ENCODE measurements at regions not wholly inside any gene's neighbourhood (a gene's known extent, or its start where the extent isn't known, plus 50 kb on each side); places are given as distances from the start of the nearest gene placed in this dataset.

GRCh38 chr7:81611040-81611439 is 158.8 kb downstream of the HGF start:
- H3K4me3 ChIP-seq (ENCODE audit: low read length, poor library complexity, severe bottlenecking) = no peak overlapping the region
- H3K4me2 ChIP-seq (ENCODE audit: low read depth, low read length, poor library complexity, severe bottlenecking) = no peak overlapping the region
- no peaks in the 10 kb centered on the region for H3K9me2 ChIP-seq (replicated peaks; ENCODE audit: low read depth, low read length)
- H3K36me3 ChIP-seq (ENCODE audit: insufficient read depth, low read length) = no peaks in the 10 kb centered on the region
- H3K27me3 ChIP-seq (ENCODE audit: insufficient read depth, low read length, poor library complexity, severe bottlenecking) = no peaks in the 10 kb centered on the region
- no peaks in the 10 kb centered on the region for H3K9me3 ChIP-seq (ENCODE audit: insufficient read depth, low read depth, low read length)
- TF ChIP-seq EZH2phosphoT487 (IDR thresholded peaks at IDR 0.05; ENCODE audit: borderline replicate concordance) (no peak), CTCF (conservative IDR thresholded peaks at IDR 0.05; ENCODE audit: low read length) (no peak)
- no peaks in the 10 kb centered on the region for H3F3A ChIP-seq (ENCODE audit: low read depth)
- no peaks in the 10 kb centered on the region for H4K20me1 ChIP-seq (ENCODE audit: insufficient read depth, low read length, poor library complexity, severe bottlenecking)
- H3K9ac ChIP-seq (ENCODE audit: low read depth, low read length, poor library complexity, severe bottlenecking) = no peak overlapping the region
- H3K4me1 ChIP-seq (ENCODE audit: insufficient read depth, low read length, poor library complexity, severe bottlenecking) = no peaks in the 10 kb centered on the region
- no peaks in the 10 kb centered on the region for H3K79me2 ChIP-seq (ENCODE audit: insufficient read depth, low read length)
- H2AFZ ChIP-seq (ENCODE audit: low read length) = no peak overlapping the region

GRCh38 chr7:81608748-81609382 is 161.0 kb downstream of the HGF start:
- no peaks in the 10 kb centered on the region for H3F3A ChIP-seq (ENCODE audit: low read depth)
- no peaks in the 10 kb centered on the region for H4K20me1 ChIP-seq (ENCODE audit: insufficient read depth, low read length, poor library complexity, severe bottlenecking)
- H3K79me2 ChIP-seq (ENCODE audit: insufficient read depth, low read length) = no peaks in the 10 kb centered on the region
- TF ChIP-seq CTCF (conservative IDR thresholded peaks at IDR 0.05; ENCODE audit: low read length) = no peak
- no peak for TF ChIP-seq EZH2phosphoT487 (IDR thresholded peaks at IDR 0.05; ENCODE audit: borderline replicate concordance)
- no peaks in the 10 kb centered on the region for H3K4me1 ChIP-seq (ENCODE audit: insufficient read depth, low read length, poor library complexity, severe bottlenecking)
- H3K4me3 ChIP-seq (ENCODE audit: low read length, poor library complexity, severe bottlenecking) = no peak overlapping the region
- H3K36me3 ChIP-seq (ENCODE audit: insufficient read depth, low read length) = no peaks in the 10 kb centered on the region
- no peaks in the 10 kb centered on the region for H3K9me3 ChIP-seq (ENCODE audit: insufficient read depth, low read depth, low read length)
- no peak overlapping the region for H3K4me2 ChIP-seq (ENCODE audit: low read depth, low read length, poor library complexity, severe bottlenecking)
- H2AFZ ChIP-seq (ENCODE audit: low read length) = no peak overlapping the region
- H3K9me2 ChIP-seq (replicated peaks; ENCODE audit: low read depth, low read length) = no peaks in the 10 kb centered on the region
- no peak overlapping the region for H3K9ac ChIP-seq (ENCODE audit: low read depth, low read length, poor library complexity, severe bottlenecking)
- no peaks in the 10 kb centered on the region for H3K27me3 ChIP-seq (ENCODE audit: insufficient read depth, low read length, poor library complexity, severe bottlenecking)

- no peaks in the 10 kb centered on the region for H3K9me3 ChIP-seq (ENCODE audit: insufficient read depth, low read depth, low read length)
- no peaks in the 10 kb centered on the region for H3K79me2 ChIP-seq (ENCODE audit: insufficient read depth, low read length)
- H3K36me3 ChIP-seq (ENCODE audit: insufficient read depth, low read length) = no peaks in the 10 kb centered on the region
- no peak overlapping the region for H3K4me3 ChIP-seq (ENCODE audit: low read length, poor library complexity, severe bottlenecking)
- no peaks in the 10 kb centered on the region for H3K9me2 ChIP-seq (replicated peaks; ENCODE audit: low read depth, low read length)
- H3K4me2 ChIP-seq (ENCODE audit: low read depth, low read length, poor library complexity, severe bottlenecking) = no peak overlapping the region
- no peaks in the 10 kb centered on the region for H3K4me1 ChIP-seq (ENCODE audit: insufficient read depth, low read length, poor library complexity, severe bottlenecking)
- no peaks in the 10 kb centered on the region for H3K27me3 ChIP-seq (ENCODE audit: insufficient read depth, low read length, poor library complexity, severe bottlenecking)
- TF ChIP-seq EZH2phosphoT487 (IDR thresholded peaks at IDR 0.05; ENCODE audit: borderline replicate concordance) (no peak), CTCF (conservative IDR thresholded peaks at IDR 0.05; ENCODE audit: low read length) (no peak)
- no peak overlapping the region for H2AFZ ChIP-seq (ENCODE audit: low read length)
- no peak overlapping the region for H3K9ac ChIP-seq (ENCODE audit: low read depth, low read length, poor library complexity, severe bottlenecking)
- no peaks in the 10 kb centered on the region for H3F3A ChIP-seq (ENCODE audit: low read depth)
- no peaks in the 10 kb centered on the region for H4K20me1 ChIP-seq (ENCODE audit: insufficient read depth, low read length, poor library complexity, severe bottlenecking)
Observed at GRCh38 chr7:81607987-81608386, 161.9 kb downstream of the HGF start.
